DOHH2 (cell line): ENCODE measurements at regions not wholly inside any gene's neighbourhood (a gene's known extent, or its start where the extent isn't known, plus 50 kb on each side); places are given as distances from the start of the nearest gene placed in this dataset.

Source experiments
- CTCF ChIP-seq: fragments of 200-600 bp; sonication (generic); IDR thresholded peaks from one replicate; pipeline ENCODE4 v1.5.1; 2014; ENCODE audit warnings: antibody characterized with exemption, mild to moderate bottlenecking, low read depth, low read length; ENCODE audit not compliant: poor library complexity, severe bottlenecking
- EZH2phosphoT487 ChIP-seq: fragments of 200-600 bp; sonication (generic); IDR thresholded peaks from 2 replicates; pipeline ENCODE4 v1.6.1; 2017; ENCODE audit warnings: borderline replicate concordance, mild to moderate bottlenecking, antibody characterized with exemption, low read length, moderate library complexity, mixed read lengths

GRCh38 chr5:56632939-56633338, 182.4 kb upstream of the MAP3K1 start:
- TF ChIP-seq CTCF (no peak), EZH2phosphoT487 (no peak)
